ENCODE measurements at regions not wholly inside any gene's neighbourhood (a gene's known extent, or its start where the extent isn't known, plus 50 kb on each side); places are given as distances from the start of the nearest gene placed in this dataset.

DNA sequence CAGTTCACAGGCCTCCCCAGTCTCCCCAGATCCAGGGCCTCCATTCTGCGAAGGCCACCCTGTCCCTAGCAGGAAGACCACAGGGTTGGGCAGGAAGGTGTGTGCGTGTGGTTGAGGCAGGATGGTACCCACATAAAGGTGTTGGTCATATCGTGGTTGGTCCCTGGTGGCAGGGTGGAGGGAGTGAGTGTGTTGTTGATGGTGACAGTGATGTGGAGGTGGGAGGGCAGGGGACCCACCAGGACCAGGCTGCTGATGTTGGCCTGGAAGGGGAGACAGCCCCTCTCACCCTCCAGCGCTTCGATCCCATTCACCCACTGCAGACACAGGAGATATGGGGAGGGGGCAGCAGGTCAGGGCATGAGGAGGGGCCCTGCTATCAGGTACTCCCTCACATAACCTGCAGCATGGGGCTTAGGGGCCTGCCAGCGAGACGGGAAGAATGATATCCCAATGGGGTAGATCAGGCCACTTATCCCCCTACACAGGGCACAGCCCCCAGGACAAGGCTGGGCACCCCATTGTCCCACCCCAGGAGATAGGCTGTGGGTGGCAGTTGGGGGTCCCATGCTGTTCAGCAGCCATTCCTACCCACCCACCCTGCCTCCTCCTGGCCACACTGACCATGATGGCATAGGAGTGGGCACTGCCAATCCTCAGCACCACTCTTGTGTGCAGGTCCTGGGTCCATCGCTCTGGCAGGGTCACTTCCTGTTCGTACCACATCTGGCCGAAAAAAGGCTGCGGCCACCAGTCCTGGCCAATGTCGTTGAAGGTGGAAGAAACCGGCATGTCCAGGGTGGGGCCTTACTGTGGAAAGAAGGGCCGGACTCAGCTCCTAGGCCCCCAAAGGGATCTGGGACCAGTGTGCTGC, 69.0 kb upstream of the ZNF479 start:
- no peak for TF ChIP-seq POLR2A (IDR thresholded peaks at IDR 0.05; ENCODE audit: low read depth, low read length)
- TF ChIP-seq POLR2AphosphoS5 (IDR thresholded peaks at IDR 0.05; ENCODE audit: low read depth, low read length) = no peak

All from GM12892 (cell line).